ENCODE measurements at regions not wholly inside any gene's neighbourhood (a gene's known extent, or its start where the extent isn't known, plus 50 kb on each side); places are given as distances from the start of the nearest gene placed in this dataset.

- DNase-seq (no peak), ATAC-seq (no peak)
- H3K4me1 ChIP-seq (ENCODE audit: insufficient read depth, low read length) = no peaks in the 10 kb centered on the region
- ChIA-PET POLR2A (ENCODE audit: unreplicated experiment) (no interaction called here), CTCF (no interaction called here)
- H3K36me3 ChIP-seq (ENCODE audit: low read depth, low read length) = no peaks in the 10 kb centered on the region
- H3K79me2 ChIP-seq (ENCODE audit: low read length) = no peaks in the 10 kb centered on the region
- no peak for TF ChIP-seq EZH2phosphoT487 (IDR thresholded peaks at IDR 0.05; ENCODE audit: borderline replicate concordance, low read length)
- no peak for TF ChIP-seq CTCF (conservative IDR thresholded peaks at IDR 0.05; ENCODE audit: low read depth, low read length)
- TF ChIP-seq EZH2 (IDR thresholded peaks at IDR 0.05; ENCODE audit: low read length, unreplicated experiment) = no peak
- no peaks in the 10 kb centered on the region for H3K9me3 ChIP-seq (ENCODE audit: low read length)
- intact Hi-C loops (cut with micrococcal nuclease) = no loop called here
- H2AFZ ChIP-seq (ENCODE audit: low read length) = no peak overlapping the region
- H3K27ac ChIP-seq (ENCODE audit: low read length) = no peak overlapping the region
- H3K9me2 ChIP-seq (replicated peaks; ENCODE audit: low read length) = no peaks in the 10 kb centered on the region
- H3K9ac ChIP-seq (ENCODE audit: low read length) = no peak overlapping the region
- no peaks in the 10 kb centered on the region for H4K20me1 ChIP-seq (ENCODE audit: low read length)
- H3K4me3 ChIP-seq (ENCODE audit: low read length) = no peak overlapping the region
- H3K4me2 ChIP-seq (ENCODE audit: low read length) = no peak overlapping the region
- no peaks in the 10 kb centered on the region for H3F3A ChIP-seq (ENCODE audit: low read length, unreplicated experiment)
- peaks cover 81% of the 10 kb centered on the region for H3K27me3 ChIP-seq (ENCODE audit: low read length)
- BruUV-seq (replicated peaks) = no TSS peak
These were observed 499.9 kb upstream of the ZFHX3 start for GRCh38 chr16:73547552-73548403.

- no peak overlapping the region for H3K27ac ChIP-seq (ENCODE audit: low read length)
- POLR2A ChIA-PET (ENCODE audit: unreplicated experiment) = no interaction called here
- BruUV-seq (replicated peaks) = no TSS peak
- no peaks in the 10 kb centered on the region for H3K9me2 ChIP-seq (replicated peaks; ENCODE audit: low read length)
- no peaks in the 10 kb centered on the region for H3K9me3 ChIP-seq (ENCODE audit: low read length)
- no peaks in the 10 kb centered on the region for H3K4me1 ChIP-seq (ENCODE audit: insufficient read depth, low read length)
- no peak overlapping the region for H2AFZ ChIP-seq (ENCODE audit: low read length)
- TF ChIP-seq EZH2phosphoT487 (IDR thresholded peaks at IDR 0.05; ENCODE audit: borderline replicate concordance, low read length) (no peak), CTCF (conservative IDR thresholded peaks at IDR 0.05; ENCODE audit: low read depth, low read length) (no peak), EZH2 (IDR thresholded peaks at IDR 0.05; ENCODE audit: low read length, unreplicated experiment) (no peak)
- no peaks in the 10 kb centered on the region for H3K36me3 ChIP-seq (ENCODE audit: low read depth, low read length)
- H3K4me3 ChIP-seq (ENCODE audit: low read length) = no peak overlapping the region
- H3K4me2 ChIP-seq (ENCODE audit: low read length) = no peak overlapping the region
- no peaks in the 10 kb centered on the region for H4K20me1 ChIP-seq (ENCODE audit: low read length)
- intact Hi-C loops (cut with micrococcal nuclease) = no loop called here
- H3K79me2 ChIP-seq (ENCODE audit: low read length) = no peaks in the 10 kb centered on the region
- H3K27me3 ChIP-seq (ENCODE audit: low read length) = peaks cover 74% of the 10 kb centered on the region
- H3K9ac ChIP-seq (ENCODE audit: low read length) = no peak overlapping the region
- DNase-seq = no peak
- no peak for ATAC-seq
- H3F3A ChIP-seq (ENCODE audit: low read length, unreplicated experiment) = no peaks in the 10 kb centered on the region
- CTCF ChIA-PET = no interaction called here
These were observed 498.5 kb upstream of the ZFHX3 start for GRCh38 chr16:73546341-73546845.

GRCh38 chr16:73545755-73546154 lies 497.8 kb upstream of the ZFHX3 start:
- Histone ChIP-seq H3K4me1 (ENCODE audit: insufficient read depth, low read length) (no peaks in the 10 kb centered on the region), H3K9me2 (replicated peaks; ENCODE audit: low read length) (no peaks in the 10 kb centered on the region), H3K9me3 (ENCODE audit: low read length) (no peaks in the 10 kb centered on the region), H3F3A (ENCODE audit: low read length, unreplicated experiment) (no peaks in the 10 kb centered on the region), H2AFZ (ENCODE audit: low read length) (no peak overlapping the region), H3K4me3 (ENCODE audit: low read length) (no peak overlapping the region), H3K79me2 (ENCODE audit: low read length) (no peaks in the 10 kb centered on the region), H3K27me3 (ENCODE audit: low read length) (peaks cover 79% of the 10 kb centered on the region), H3K4me2 (ENCODE audit: low read length) (no peak overlapping the region), H3K36me3 (ENCODE audit: low read depth, low read length) (no peaks in the 10 kb centered on the region), H3K9ac (ENCODE audit: low read length) (no peak overlapping the region), H3K27ac (ENCODE audit: low read length) (no peak overlapping the region), H4K20me1 (ENCODE audit: low read length) (no peaks in the 10 kb centered on the region)
- no peak for TF ChIP-seq EZH2 (IDR thresholded peaks at IDR 0.05; ENCODE audit: low read length, unreplicated experiment)
- no peak for TF ChIP-seq EZH2phosphoT487 (IDR thresholded peaks at IDR 0.05; ENCODE audit: borderline replicate concordance, low read length)
- TF ChIP-seq CTCF (conservative IDR thresholded peaks at IDR 0.05; ENCODE audit: low read depth, low read length) = no peak
- ATAC-seq (no peak), DNase-seq (no peak)
- POLR2A ChIA-PET (ENCODE audit: unreplicated experiment) = no interaction called here
- CTCF ChIA-PET = no interaction called here
- intact Hi-C loops (cut with micrococcal nuclease) = no loop called here
- BruUV-seq (replicated peaks) = no TSS peak

All from PC-3 (cell line).